HEK293T (cell line): ENCODE measurements at regions not wholly inside any gene's neighbourhood (a gene's known extent, or its start where the extent isn't known, plus 50 kb on each side); places are given as distances from the start of the nearest gene placed in this dataset.
"Not testable (repeated sequence)": the region's sequence is repeated elsewhere in the genome, so short reads cannot be mapped to it uniquely, and the experiment has no call there.

Experiments used
- ELF4 ChIP-seq: fragments of 450-650 bp; IDR thresholded peaks from 2 replicates; pipeline ENCODE4 v1.6.1; 2017; ENCODE audit warnings: antibody characterized with exemption
- PKNOX1 ChIP-seq: fragments of 450-650 bp; IDR thresholded peaks from 2 replicates; pipeline ENCODE4 v1.6.1; 2016
- SP1 ChIP-seq: fragments of 450-650 bp; IDR thresholded peaks from 2 replicates; pipeline ENCODE4 v1.6.1; 2017

- TF ChIP-seq PKNOX1, ELF4, SP1: not testable (repeated sequence)
Observed at GRCh38 chr16:21334188-21335146, 56.4 kb upstream of the CRYM start.
